ENCODE measurements at regions not wholly inside any gene's neighbourhood (a gene's known extent, or its start where the extent isn't known, plus 50 kb on each side); places are given as distances from the start of the nearest gene placed in this dataset.

- Histone ChIP-seq H3K27ac (ENCODE audit: low read depth, low read length) (no peak overlapping the region), H3K4me1 (ENCODE audit: control insufficient read depth, low read depth, low read length) (no peaks in the 10 kb centered on the region), H2BK5ac (ENCODE audit: low read length) (no peak overlapping the region), H4K5ac (ENCODE audit: low read length) (no peak overlapping the region), H3K4me3 (ENCODE audit: low read length) (no peak overlapping the region), H4K8ac (ENCODE audit: low read depth, low read length) (no peak overlapping the region), H3K79me1 (ENCODE audit: low read length) (no peaks in the 10 kb centered on the region), H3K4ac (ENCODE audit: low read depth, low read length) (no peak overlapping the region), H3K23ac (ENCODE audit: low read length) (no peak overlapping the region), H3K18ac (ENCODE audit: low read length) (no peak overlapping the region), H2AK5ac (ENCODE audit: low read length) (no peak overlapping the region), H2BK15ac (replicated peaks; ENCODE audit: low read depth) (no peak overlapping the region), H3K27me3 (ENCODE audit: insufficient read depth, low read length, poor library complexity) (no peaks in the 10 kb centered on the region), H3K36me3 (ENCODE audit: control insufficient read depth, insufficient read depth, low read length) (no peaks in the 10 kb centered on the region), H2BK120ac (ENCODE audit: low read depth, low read length) (no peak overlapping the region), H3K79me2 (ENCODE audit: control insufficient read depth, insufficient read depth, low read length) (no peaks in the 10 kb centered on the region), H3K56ac (ENCODE audit: low read length) (no peak overlapping the region), H3K9ac (ENCODE audit: low read length) (no peak overlapping the region), H3K4me2 (ENCODE audit: low read length) (no peak overlapping the region)
- no peak for DNase-seq
- no CpG with 5 or more reads among the region's 4 CpGs for WGBS (ENCODE audit: extremely low coverage, insufficient coverage, low lambda C conversion rate)
Observed at GRCh38 chrX:40303256-40304077, 205.7 kb upstream of the BCOR start.

GRCh38 chrX:40300286-40300890 lies 202.6 kb upstream of the BCOR start:
- H4K5ac ChIP-seq (ENCODE audit: low read length): no peak overlapping the region
- no peak overlapping the region for H2AK5ac ChIP-seq (ENCODE audit: low read length)
- no peak overlapping the region for H2BK15ac ChIP-seq (replicated peaks; ENCODE audit: low read depth)
- H3K18ac ChIP-seq (ENCODE audit: low read length): no peak overlapping the region
- peak overlapping the region; percentile 25 for H3K56ac ChIP-seq (ENCODE audit: low read length)
- no peaks in the 10 kb centered on the region for H3K4me1 ChIP-seq (ENCODE audit: control insufficient read depth, low read depth, low read length)
- H3K4ac ChIP-seq (ENCODE audit: low read depth, low read length): no peak overlapping the region
- no peak overlapping the region for H4K8ac ChIP-seq (ENCODE audit: low read depth, low read length)
- no peak overlapping the region for H3K27ac ChIP-seq (ENCODE audit: low read depth, low read length)
- WGBS (ENCODE audit: extremely low coverage, insufficient coverage, low lambda C conversion rate): no CpG with 5 or more reads among the region's 15 CpGs
- no peaks in the 10 kb centered on the region for H3K36me3 ChIP-seq (ENCODE audit: control insufficient read depth, insufficient read depth, low read length)
- no peak overlapping the region for H2BK120ac ChIP-seq (ENCODE audit: low read depth, low read length)
- H3K27me3 ChIP-seq (ENCODE audit: insufficient read depth, low read length, poor library complexity): no peaks in the 10 kb centered on the region
- no peaks in the 10 kb centered on the region for H3K79me1 ChIP-seq (ENCODE audit: low read length)
- no peak overlapping the region for H3K4me2 ChIP-seq (ENCODE audit: low read length)
- H2BK5ac ChIP-seq (ENCODE audit: low read length): no peak overlapping the region
- DNase-seq: no peak
- H3K23ac ChIP-seq (ENCODE audit: low read length): no peak overlapping the region
- no peaks in the 10 kb centered on the region for H3K79me2 ChIP-seq (ENCODE audit: control insufficient read depth, insufficient read depth, low read length)
- no peak overlapping the region for H3K4me3 ChIP-seq (ENCODE audit: low read length)
- no peak overlapping the region for H3K9ac ChIP-seq (ENCODE audit: low read length)

- DNase-seq: no peak
- H3K23ac ChIP-seq (ENCODE audit: low read length): no peak overlapping the region
- no peak overlapping the region for H3K18ac ChIP-seq (ENCODE audit: low read length)
- no peak overlapping the region for H3K9ac ChIP-seq (ENCODE audit: low read length)
- H2BK120ac ChIP-seq (ENCODE audit: low read depth, low read length): no peak overlapping the region
- H2BK5ac ChIP-seq (ENCODE audit: low read length): no peak overlapping the region
- H3K4me1 ChIP-seq (ENCODE audit: control insufficient read depth, low read depth, low read length): no peaks in the 10 kb centered on the region
- no peak overlapping the region for H2AK5ac ChIP-seq (ENCODE audit: low read length)
- H3K56ac ChIP-seq (ENCODE audit: low read length): no peak overlapping the region
- no peak overlapping the region for H3K27ac ChIP-seq (ENCODE audit: low read depth, low read length)
- no peak overlapping the region for H3K4me3 ChIP-seq (ENCODE audit: low read length)
- no peak overlapping the region for H4K8ac ChIP-seq (ENCODE audit: low read depth, low read length)
- no peak overlapping the region for H2BK15ac ChIP-seq (replicated peaks; ENCODE audit: low read depth)
- H3K36me3 ChIP-seq (ENCODE audit: control insufficient read depth, insufficient read depth, low read length): no peaks in the 10 kb centered on the region
- H3K27me3 ChIP-seq (ENCODE audit: insufficient read depth, low read length, poor library complexity): no peaks in the 10 kb centered on the region
- no peak overlapping the region for H3K4me2 ChIP-seq (ENCODE audit: low read length)
- no CpG with 5 or more reads among the region's 9 CpGs for WGBS (ENCODE audit: extremely low coverage, insufficient coverage, low lambda C conversion rate)
- H3K4ac ChIP-seq (ENCODE audit: low read depth, low read length): no peak overlapping the region
- no peaks in the 10 kb centered on the region for H3K79me1 ChIP-seq (ENCODE audit: low read length)
- no peaks in the 10 kb centered on the region for H3K79me2 ChIP-seq (ENCODE audit: control insufficient read depth, insufficient read depth, low read length)
- no peak overlapping the region for H4K5ac ChIP-seq (ENCODE audit: low read length)
Observed at GRCh38 chrX:40299641-40300046, 201.9 kb upstream of the BCOR start.

- no peaks in the 10 kb centered on the region for H3K36me3 ChIP-seq (ENCODE audit: control insufficient read depth, insufficient read depth, low read length)
- peak overlapping the region; percentile 55 for H3K18ac ChIP-seq (ENCODE audit: low read length)
- H3K4me1 ChIP-seq (ENCODE audit: control insufficient read depth, low read depth, low read length): no peaks in the 10 kb centered on the region
- H3K4me2 ChIP-seq (ENCODE audit: low read length): no peak overlapping the region
- no peak overlapping the region for H4K5ac ChIP-seq (ENCODE audit: low read length)
- H4K8ac ChIP-seq (ENCODE audit: low read depth, low read length): no peak overlapping the region
- peak overlapping the region; percentile 24 for H3K9ac ChIP-seq (ENCODE audit: low read length)
- peak overlapping the region; percentile 67 for H3K4ac ChIP-seq (ENCODE audit: low read depth, low read length)
- no CpG with 5 or more reads among the region's 36 CpGs for WGBS (ENCODE audit: extremely low coverage, insufficient coverage, low lambda C conversion rate)
- no peaks in the 10 kb centered on the region for H3K27me3 ChIP-seq (ENCODE audit: insufficient read depth, low read length, poor library complexity)
- peak; percentile 75 for DNase-seq
- H3K23ac ChIP-seq (ENCODE audit: low read length): no peak overlapping the region
- no peaks in the 10 kb centered on the region for H3K79me1 ChIP-seq (ENCODE audit: low read length)
- peak overlapping the region; percentile 59 for H3K27ac ChIP-seq (ENCODE audit: low read depth, low read length)
- no peak overlapping the region for H3K4me3 ChIP-seq (ENCODE audit: low read length)
- no peak overlapping the region for H2BK5ac ChIP-seq (ENCODE audit: low read length)
- no peaks in the 10 kb centered on the region for H3K79me2 ChIP-seq (ENCODE audit: control insufficient read depth, insufficient read depth, low read length)
- H2AK5ac ChIP-seq (ENCODE audit: low read length): no peak overlapping the region
- H2BK15ac ChIP-seq (replicated peaks; ENCODE audit: low read depth): no peak overlapping the region
- H3K56ac ChIP-seq (ENCODE audit: low read length): peak overlapping the region; percentile 60
- no peak overlapping the region for H2BK120ac ChIP-seq (ENCODE audit: low read depth, low read length)
Observed at GRCh38 chrX:40298572-40299479, 201.1 kb upstream of the BCOR start.

- no peak overlapping the region for H4K5ac ChIP-seq (ENCODE audit: low read length)
- peak overlapping the region; percentile 17 for H3K56ac ChIP-seq (ENCODE audit: low read length)
- H3K79me1 ChIP-seq (ENCODE audit: low read length): no peaks in the 10 kb centered on the region
- H3K4me2 ChIP-seq (ENCODE audit: low read length): no peak overlapping the region
- no peak overlapping the region for H2AK5ac ChIP-seq (ENCODE audit: low read length)
- no peak overlapping the region for H2BK5ac ChIP-seq (ENCODE audit: low read length)
- H4K8ac ChIP-seq (ENCODE audit: low read depth, low read length): no peak overlapping the region
- no peak overlapping the region for H3K27ac ChIP-seq (ENCODE audit: low read depth, low read length)
- no CpG with 5 or more reads among the region's 7 CpGs for WGBS (ENCODE audit: extremely low coverage, insufficient coverage, low lambda C conversion rate)
- no peak overlapping the region for H2BK120ac ChIP-seq (ENCODE audit: low read depth, low read length)
- no peak overlapping the region for H3K18ac ChIP-seq (ENCODE audit: low read length)
- H3K4me3 ChIP-seq (ENCODE audit: low read length): no peak overlapping the region
- H3K4me1 ChIP-seq (ENCODE audit: control insufficient read depth, low read depth, low read length): no peaks in the 10 kb centered on the region
- H3K4ac ChIP-seq (ENCODE audit: low read depth, low read length): no peak overlapping the region
- no peak for DNase-seq
- H3K23ac ChIP-seq (ENCODE audit: low read length): no peak overlapping the region
- H3K27me3 ChIP-seq (ENCODE audit: insufficient read depth, low read length, poor library complexity): no peaks in the 10 kb centered on the region
- no peaks in the 10 kb centered on the region for H3K36me3 ChIP-seq (ENCODE audit: control insufficient read depth, insufficient read depth, low read length)
- H2BK15ac ChIP-seq (replicated peaks; ENCODE audit: low read depth): no peak overlapping the region
- H3K9ac ChIP-seq (ENCODE audit: low read length): no peak overlapping the region
- no peaks in the 10 kb centered on the region for H3K79me2 ChIP-seq (ENCODE audit: control insufficient read depth, insufficient read depth, low read length)
Observed at GRCh38 chrX:40298069-40298468, 200.3 kb upstream of the BCOR start.
